GM12891 (cell line): ENCODE measurements at regions not wholly inside any gene's neighbourhood (a gene's known extent, or its start where the extent isn't known, plus 50 kb on each side); places are given as distances from the start of the nearest gene placed in this dataset.

Source experiments
- POLR2A ChIP-seq: IDR thresholded peaks from 2 replicates; pipeline ENCODE4 v1.6.1; 2011; ENCODE audit warnings: low read depth, low read length, control low read depth
- POLR2AphosphoS5 ChIP-seq: IDR thresholded peaks from 2 replicates; pipeline ENCODE4 v1.6.1; 2011; ENCODE audit warnings: low read depth, low read length, control low read depth
- POU2F2 ChIP-seq: IDR thresholded peaks from 2 replicates; pipeline ENCODE4 v1.6.1; 2011; ENCODE audit warnings: low read depth, mild to moderate bottlenecking, control low read depth, low read length, moderate library complexity
- TAF1 ChIP-seq: IDR thresholded peaks from 2 replicates; pipeline ENCODE4 v1.6.1; 2011; ENCODE audit warnings: low read depth, low read length, control low read depth

GRCh38 chr6:137738931-137739504, 128.0 kb upstream of the TNFAIP3 start:
- TF ChIP-seq POLR2A (no peak), POLR2AphosphoS5 (no peak), TAF1 (no peak), POU2F2 (no peak)
